CD14-positive monocyte (primary cell): ENCODE measurements at regions not wholly inside any gene's neighbourhood (a gene's known extent, or its start where the extent isn't known, plus 50 kb on each side); places are given as distances from the start of the nearest gene placed in this dataset.

Experiments
- DNase-seq, 3 donors: peaks; one replicate each; pipeline ENCODE4 v3.0.0-alpha.2; 2011 to 2022
- H2AFZ ChIP-seq: 2 replicates; pipeline ENCODE4 v1.6.0; 2012; ENCODE audit warnings: mild to moderate bottlenecking, low read depth, low read length, inconsistent platforms; ENCODE audit not compliant: insufficient read depth, poor library complexity, severe bottlenecking
- H3K27ac ChIP-seq, 2 donors: 1 replicate in 1 of 2; 2 replicates in 1 of 2; pipeline ENCODE4 v1.5.1; 2012 to 2013; ENCODE audit warnings: low read length in 2 of 2, control low read depth in 1 of 2, inconsistent platforms in 1 of 2, low read depth in 1 of 2, mild to moderate bottlenecking in 1 of 2
- H3K27me3 ChIP-seq, 2 donors: one replicate each; pipeline versions ENCODE4 v1.6.0 to v1.6.1; 2011 to 2013; ENCODE audit warnings: low read length in 2 of 2; ENCODE audit not compliant: control insufficient read depth in 2 of 2, insufficient read depth in 2 of 2
- H3K36me3 ChIP-seq, 2 donors: replicated peaks in 1 of 2; 1 replicate in 1 of 2; 2 replicates in 1 of 2; pipeline versions ENCODE4 v1.5.1 to v1.6.1; 2012 to 2013; ENCODE audit warnings: low read length in 2 of 2, control low read depth in 1 of 2, inconsistent platforms in 1 of 2, mild to moderate bottlenecking in 1 of 2; ENCODE audit not compliant: insufficient read depth in 2 of 2, control insufficient read depth in 1 of 2
- H3K4me1 ChIP-seq, 2 donors: 1 replicate in 1 of 2; 2 replicates in 1 of 2; pipeline versions ENCODE4 v1.5.1 to v1.6.1; 2012 to 2013; ENCODE audit warnings: low read length in 2 of 2, control low read depth in 1 of 2, inconsistent platforms in 1 of 2, mild to moderate bottlenecking in 1 of 2, moderate library complexity in 1 of 2; ENCODE audit not compliant: insufficient read depth in 2 of 2, control insufficient read depth in 1 of 2
- H3K4me2 ChIP-seq: replicated peaks from 2 replicates; pipeline ENCODE3; 2012; ENCODE audit warnings: low read length, moderate library complexity, mild to moderate bottlenecking; ENCODE audit not compliant: poor library complexity, severe bottlenecking; ENCODE audit errors: extremely low read depth
- H3K4me3 ChIP-seq, 3 experiments: fragments of 200-600 bp in 1 of 3; sonication (generic) in 1 of 3; replicated peaks in 1 of 3; 1 replicate in 2 of 3; 2 replicates in 1 of 3; pipeline ENCODE4 v1.5.1; 2011 to 2013; ENCODE audit warnings: low read length in 3 of 3, mild to moderate bottlenecking in 3 of 3, control low read depth in 2 of 3, low read depth in 2 of 3, inconsistent platforms in 1 of 3, moderate library complexity in 1 of 3
- H3K79me2 ChIP-seq: 2 replicates; pipeline ENCODE4 v1.6.0; 2012; ENCODE audit warnings: mild to moderate bottlenecking, control low read depth, inconsistent platforms, low read length, moderate library complexity; ENCODE audit not compliant: insufficient read depth
- H3K9ac ChIP-seq: 2 replicates; pipeline ENCODE4 v1.6.0; 2017; ENCODE audit warnings: low read length, mild to moderate bottlenecking; ENCODE audit not compliant: insufficient read depth, poor library complexity, severe bottlenecking
- H3K9me3 ChIP-seq, 2 donors: replicated peaks in 1 of 2; 1 replicate in 1 of 2; 2 replicates in 1 of 2; pipeline versions ENCODE4 v1.5.1 to v1.6.1; 2012 to 2013; ENCODE audit warnings: low read length in 2 of 2, control low read depth in 1 of 2; ENCODE audit not compliant: control insufficient read depth in 1 of 2, insufficient read depth in 1 of 2
- H4K20me1 ChIP-seq: 2 replicates; pipeline ENCODE4 v1.6.0; 2012; ENCODE audit warnings: mild to moderate bottlenecking, low read length, control low read depth, moderate library complexity; ENCODE audit not compliant: insufficient read depth
- H3K27ac Mint-ChIP-seq, 7 donors: one replicate each; pipeline ENCODE4 v1.8.0; 2020; ENCODE audit warnings: mild to moderate bottlenecking in 7 of 7, mixed read lengths in 7 of 7, moderate library complexity in 6 of 7, inconsistent platforms in 2 of 7
- H3K27me3 Mint-ChIP-seq, 3 donors: one replicate each; pipeline ENCODE4 v1.8.0; 2021 to 2022; ENCODE audit warnings: low read depth in 3 of 3, mild to moderate bottlenecking in 3 of 3, mixed read lengths in 3 of 3, moderate library complexity in 3 of 3, inconsistent platforms in 1 of 3
- H3K36me3 Mint-ChIP-seq, 2 donors: one replicate each; pipeline ENCODE4 v1.8.0; 2020; ENCODE audit warnings: mixed read lengths in 2 of 2, inconsistent platforms in 1 of 2, mild to moderate bottlenecking in 1 of 2
- H3K4me1 Mint-ChIP-seq: one replicate; pipeline ENCODE4 v1.8.0; 2020; ENCODE audit warnings: mild to moderate bottlenecking, mixed read lengths
- H3K4me3 Mint-ChIP-seq, 2 donors: one replicate each; pipeline ENCODE4 v1.8.0; 2020; ENCODE audit warnings: mild to moderate bottlenecking in 2 of 2, mixed read lengths in 2 of 2, moderate library complexity in 1 of 2
- H3K9me3 Mint-ChIP-seq, 7 donors: one replicate each; pipeline ENCODE4 v1.8.0; 2020 to 2022; ENCODE audit warnings: mixed read lengths in 7 of 7, mild to moderate bottlenecking in 6 of 7, moderate library complexity in 6 of 7, inconsistent platforms in 2 of 7
- WGBS: methylation state at CpG from one replicate; pipeline ENCODE4 v1.1.5; 2013; ENCODE audit warnings: missing lambda C conversion rate; ENCODE audit not compliant: insufficient coverage; 5-methylcytosine and 5-hydroxymethylcytosine counted together
- intact Hi-C, 2 donors: fragments of 100-400 bp; cut with micrococcal nuclease; formaldehyde crosslinking; loops; one replicate each; pipeline versions ENCODE4 v1.15.0 to v1.15.1; 2023
- TF ChIP-seq, protein P1 (sequence below): fragments of 200-600 bp; IDR thresholded peaks from one replicate; pipeline ENCODE4 v1.8.0; 2022; ENCODE audit warnings: antibody characterized with exemption, mild to moderate bottlenecking

DNA sequence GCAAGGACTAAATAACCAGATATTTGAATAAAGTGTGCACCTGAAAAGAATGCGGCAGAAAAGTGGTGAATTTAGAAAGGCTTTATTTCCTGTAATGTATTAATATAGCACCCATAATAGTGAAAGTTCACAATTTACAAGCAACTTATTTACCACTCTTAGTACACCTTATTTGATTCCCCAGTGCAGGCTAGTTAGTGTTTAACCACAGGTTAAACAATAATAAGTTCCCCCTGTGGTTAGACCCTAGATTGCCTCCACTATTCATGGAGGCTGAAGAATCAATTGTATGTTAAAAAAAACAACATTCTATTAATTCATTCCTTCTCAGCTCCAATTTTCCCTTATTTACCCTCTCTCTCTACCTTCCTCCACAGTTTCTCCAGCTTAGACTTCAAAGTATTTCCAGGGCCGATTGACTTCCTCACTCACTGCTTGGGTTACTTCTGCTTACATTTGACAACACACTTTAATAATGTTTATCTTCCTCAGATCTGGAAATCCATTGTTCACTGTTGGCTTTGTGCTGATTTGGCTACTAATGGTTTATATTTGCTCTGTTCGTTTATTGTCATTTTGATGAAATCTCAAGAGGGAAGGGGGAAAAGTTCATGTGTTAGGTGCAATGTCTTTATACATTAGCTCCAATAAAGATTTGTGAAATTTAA, 796.3 kb downstream of the BRINP3 start:
- no peaks in the 10 kb centered on the region for H3K36me3 Mint-ChIP-seq
- Histone ChIP-seq H3K9ac (no peak overlapping the region), H3K36me3 (no peaks in the 10 kb centered on the region), H3K27me3 (no peaks in the 10 kb centered on the region), H4K20me1 (no peaks in the 10 kb centered on the region), H3K4me2 (no peak overlapping the region), H2AFZ (no peak overlapping the region), H3K9me3 (no peaks in the 10 kb centered on the region), H3K27ac (no peak overlapping the region), H3K79me2 (no peaks in the 10 kb centered on the region), H3K4me1 (no peaks in the 10 kb centered on the region), H3K4me3 (no peak overlapping the region)
- intact Hi-C loops = no loop called here
- no peaks in the 10 kb centered on the region for H3K4me1 Mint-ChIP-seq
- H3K27me3 Mint-ChIP-seq = no peaks in the 10 kb centered on the region
- H3K4me3 Mint-ChIP-seq = no peak overlapping the region
- H3K27ac Mint-ChIP-seq = no peak overlapping the region
- DNase-seq = no peak
- WGBS = no CpG with 5 or more reads among the region's 3 CpGs
- H3K9me3 Mint-ChIP-seq = peaks cover 0 to 1% (median 0%) of the 10 kb centered on the region in 7 donors
- TF ChIP-seq, protein P1, sequence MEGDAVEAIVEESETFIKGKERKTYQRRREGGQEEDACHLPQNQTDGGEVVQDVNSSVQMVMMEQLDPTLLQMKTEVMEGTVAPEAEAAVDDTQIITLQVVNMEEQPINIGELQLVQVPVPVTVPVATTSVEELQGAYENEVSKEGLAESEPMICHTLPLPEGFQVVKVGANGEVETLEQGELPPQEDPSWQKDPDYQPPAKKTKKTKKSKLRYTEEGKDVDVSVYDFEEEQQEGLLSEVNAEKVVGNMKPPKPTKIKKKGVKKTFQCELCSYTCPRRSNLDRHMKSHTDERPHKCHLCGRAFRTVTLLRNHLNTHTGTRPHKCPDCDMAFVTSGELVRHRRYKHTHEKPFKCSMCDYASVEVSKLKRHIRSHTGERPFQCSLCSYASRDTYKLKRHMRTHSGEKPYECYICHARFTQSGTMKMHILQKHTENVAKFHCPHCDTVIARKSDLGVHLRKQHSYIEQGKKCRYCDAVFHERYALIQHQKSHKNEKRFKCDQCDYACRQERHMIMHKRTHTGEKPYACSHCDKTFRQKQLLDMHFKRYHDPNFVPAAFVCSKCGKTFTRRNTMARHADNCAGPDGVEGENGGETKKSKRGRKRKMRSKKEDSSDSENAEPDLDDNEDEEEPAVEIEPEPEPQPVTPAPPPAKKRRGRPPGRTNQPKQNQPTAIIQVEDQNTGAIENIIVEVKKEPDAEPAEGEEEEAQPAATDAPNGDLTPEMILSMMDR = no peak

DNA sequence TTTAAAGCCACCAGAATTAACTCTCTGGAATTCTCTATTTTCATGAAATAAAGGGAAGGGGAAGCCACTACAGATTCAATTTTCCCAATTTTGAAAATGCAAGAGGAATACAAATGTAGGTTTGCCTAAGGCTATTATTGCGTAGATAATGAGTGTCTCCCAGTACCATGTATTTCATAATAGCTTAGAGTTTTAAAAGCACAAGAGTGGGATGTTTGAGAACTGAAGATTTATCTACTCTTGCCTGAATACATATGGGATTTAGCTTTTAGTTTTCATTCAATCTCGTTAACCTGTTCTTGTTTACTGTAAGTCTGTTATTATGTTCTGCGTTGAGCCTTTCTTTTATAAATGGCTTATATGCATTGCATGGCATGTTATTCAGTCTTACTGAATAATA, 795.1 kb downstream of the BRINP3 start:
- H3K79me2 ChIP-seq = no peaks in the 10 kb centered on the region
- no peak for DNase-seq
- WGBS = no CpG with 5 or more reads among the region's 3 CpGs
- no peaks in the 10 kb centered on the region for H3K27me3 ChIP-seq
- no peaks in the 10 kb centered on the region for H3K36me3 ChIP-seq
- H3K4me2 ChIP-seq = no peak overlapping the region
- no peak overlapping the region for H3K27ac ChIP-seq
- H2AFZ ChIP-seq = no peak overlapping the region
- TF ChIP-seq, protein P1 = no peak
- no peaks in the 10 kb centered on the region for H3K27me3 Mint-ChIP-seq
- intact Hi-C loops = no loop called here
- no peak overlapping the region for H3K4me3 ChIP-seq
- no peaks in the 10 kb centered on the region for H3K4me1 Mint-ChIP-seq
- no peak overlapping the region for H3K9ac ChIP-seq
- H3K27ac Mint-ChIP-seq = no peak overlapping the region
- H3K4me1 ChIP-seq = no peaks in the 10 kb centered on the region
- peaks cover 0 to 2% (median 0%) of the 10 kb centered on the region in 7 donors for H3K9me3 Mint-ChIP-seq
- H4K20me1 ChIP-seq = no peaks in the 10 kb centered on the region
- no peak overlapping the region for H3K4me3 Mint-ChIP-seq
- no peaks in the 10 kb centered on the region for H3K9me3 ChIP-seq
- no peaks in the 10 kb centered on the region for H3K36me3 Mint-ChIP-seq
